Head of caudate nucleus (tissue), 42 donors: ENCODE measurements at regions not wholly inside any gene's neighbourhood (a gene's known extent, or its start where the extent isn't known, plus 50 kb on each side); places are given as distances from the start of the nearest gene placed in this dataset.
"Not testable (repeated sequence)": the region's sequence is repeated elsewhere in the genome, so short reads cannot be mapped to it uniquely, and the experiment has no call there.

ENCODE experiments used
- DNase-seq, 42 donors: peaks; one replicate each; pipeline versions ENCODE4 v3.0.0 to v3.0.0-alpha.2; 2020 to 2021; ENCODE audit warnings: mixed read lengths in 7 of 42
- intact Hi-C: fragments of 100-400 bp; cut with DNase I; formaldehyde crosslinking; loops from one replicate; pipeline ENCODE4 v1.15.0; 2022

GRCh38 chr13:87336346-87336889, 334.8 kb upstream of the SLITRK5 start:
- intact Hi-C loops, DNase-seq: not testable (repeated sequence)

- DNase-seq, result no peak
These were observed 327.0 kb upstream of the SLITRK5 start for GRCh38 chr13:87344176-87344575.

GRCh38 chr13:87355451-87355850, 315.7 kb upstream of the SLITRK5 start:
- no peak for DNase-seq
- intact Hi-C loops, result no loop called here

More at GRCh38 chr13:87344176-87344575, 327.0 kb upstream of the SLITRK5 start:
- intact Hi-C loops, result no loop called here

GRCh38 chr13:87356314-87356713, 314.9 kb upstream of the SLITRK5 start:
- intact Hi-C loops, result no loop called here
- DNase-seq, result no peak

GRCh38 chr13:87358319-87358718, 312.9 kb upstream of the SLITRK5 start:
- DNase-seq, result no peak
- intact Hi-C loops, result no loop called here

- intact Hi-C loops, result no loop called here
- no peak for DNase-seq
These were observed 310.0 kb upstream of the SLITRK5 start for GRCh38 chr13:87361216-87361615.

- no peak for DNase-seq
- intact Hi-C loops, result no loop called here
These were observed 302.5 kb upstream of the SLITRK5 start for GRCh38 chr13:87368639-87369038.

- intact Hi-C loops, result no loop called here
- DNase-seq, result no peak
These were observed 295.1 kb upstream of the SLITRK5 start for GRCh38 chr13:87376081-87376480.

GRCh38 chr13:87384099-87384498, 287.1 kb upstream of the SLITRK5 start:
- intact Hi-C loops, result no loop called here

GRCh38 chr13:87393358-87393757, 277.8 kb upstream of the SLITRK5 start:
- no peak for DNase-seq
- intact Hi-C loops, result no loop called here

More at GRCh38 chr13:87384099-87384498, 287.1 kb upstream of the SLITRK5 start:
- no peak for DNase-seq

- intact Hi-C loops, result no loop called here
- DNase-seq, result no peak
These were observed 273.1 kb upstream of the SLITRK5 start for GRCh38 chr13:87398047-87398446.

GRCh38 chr13:87403748-87404432, 267.3 kb upstream of the SLITRK5 start:
- no peak for DNase-seq
- intact Hi-C loops, result no loop called here

- DNase-seq, result no peak
- intact Hi-C loops, result no loop called here
These were observed 244.4 kb upstream of the SLITRK5 start for GRCh38 chr13:87426742-87427141.

- no peak for DNase-seq
- intact Hi-C loops, result no loop called here
These were observed 227.0 kb upstream of the SLITRK5 start for GRCh38 chr13:87444135-87444534.

- DNase-seq, result no peak
- intact Hi-C loops, result no loop called here
These were observed 218.9 kb upstream of the SLITRK5 start for GRCh38 chr13:87452281-87452680.

GRCh38 chr13:87453244-87453643, 217.9 kb upstream of the SLITRK5 start:
- intact Hi-C loops, result no loop called here
- DNase-seq, result no peak

GRCh38 chr13:87459419-87459818, 211.8 kb upstream of the SLITRK5 start:
- intact Hi-C loops, result no loop called here
- DNase-seq, result no peak

- DNase-seq, result peak in 4 of 42 donors; percentile 10 to 16 (median 14)
- intact Hi-C loops, result no loop called here
These were observed 173.7 kb upstream of the SLITRK5 start for GRCh38 chr13:87497426-87497825.

- intact Hi-C loops, result no loop called here
- no peak for DNase-seq
These were observed 172.5 kb upstream of the SLITRK5 start for GRCh38 chr13:87498681-87499080.

GRCh38 chr13:87524775-87525174, 146.4 kb upstream of the SLITRK5 start:
- no peak for DNase-seq

GRCh38 chr13:87533776-87534175, 137.4 kb upstream of the SLITRK5 start:
- no peak for DNase-seq
- intact Hi-C loops, result no loop called here

More at GRCh38 chr13:87524775-87525174, 146.4 kb upstream of the SLITRK5 start:
- intact Hi-C loops, result no loop called here
